ENCODE measurements at regions not wholly inside any gene's neighbourhood (a gene's known extent, or its start where the extent isn't known, plus 50 kb on each side); places are given as distances from the start of the nearest gene placed in this dataset.

GRCh38 chr12:105813201-105813600 is 325.6 kb downstream of the NUAK1 start:
- no peak for TF ChIP-seq CTCF (IDR thresholded peaks at IDR 0.05; ENCODE audit: insufficient read depth, low read length, poor library complexity, severe bottlenecking)
- no peak for TF ChIP-seq EZH2phosphoT487 (conservative IDR thresholded peaks at IDR 0.05; ENCODE audit: low read length)
